ENCODE measurements at regions not wholly inside any gene's neighbourhood (a gene's known extent, or its start where the extent isn't known, plus 50 kb on each side); places are given as distances from the start of the nearest gene placed in this dataset.

GRCh38 chr16:51430716-51431369 is 279.8 kb upstream of the SALL1 start:
- H3K9me3 ChIP-seq, result no peaks in the 10 kb centered on the region
- H3K27ac ChIP-seq, result no peak overlapping the region
- H3K4me3 ChIP-seq, result no peak overlapping the region
- no peaks in the 10 kb centered on the region for H3K36me3 ChIP-seq
- no peaks in the 10 kb centered on the region for H3K27me3 ChIP-seq
- DNase-seq, result no peak
- intact Hi-C loops (cut with DNase I), result no loop called here
- H3K4me1 ChIP-seq, result no peaks in the 10 kb centered on the region
- no peak for ATAC-seq
- TF ChIP-seq CTCF (IDR thresholded peaks at IDR 0.05), result no peak

DNA sequence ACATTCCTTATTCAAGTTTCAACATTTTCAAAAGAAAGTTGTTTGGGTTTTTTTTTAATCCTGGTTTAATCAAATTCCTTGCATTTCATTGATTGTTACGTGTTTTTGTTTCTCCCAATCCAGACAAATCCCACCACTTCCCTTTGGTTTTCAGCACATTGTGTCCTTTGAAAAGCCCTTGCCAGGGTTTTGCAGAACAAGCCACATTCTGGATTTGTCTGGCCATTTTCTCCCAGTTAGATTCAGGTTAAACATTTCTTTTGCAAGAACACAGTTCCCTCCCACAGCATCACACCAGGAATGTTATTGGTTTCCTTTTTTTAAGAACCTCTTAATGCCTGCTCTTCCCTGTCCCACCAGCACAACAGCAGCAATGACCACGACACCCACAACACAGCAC is 278.0 kb upstream of the SALL1 start:
- no peak for DNase-seq
- no peaks in the 10 kb centered on the region for H3K36me3 ChIP-seq
- H3K4me1 ChIP-seq, result no peaks in the 10 kb centered on the region
- H3K4me3 ChIP-seq, result no peak overlapping the region
- H3K27me3 ChIP-seq, result no peaks in the 10 kb centered on the region
- H3K27ac ChIP-seq, result no peak overlapping the region
- no peaks in the 10 kb centered on the region for H3K9me3 ChIP-seq
- no peak for ATAC-seq
- intact Hi-C loops (cut with DNase I), result no loop called here
- TF ChIP-seq CTCF (IDR thresholded peaks at IDR 0.05), result no peak

DNA sequence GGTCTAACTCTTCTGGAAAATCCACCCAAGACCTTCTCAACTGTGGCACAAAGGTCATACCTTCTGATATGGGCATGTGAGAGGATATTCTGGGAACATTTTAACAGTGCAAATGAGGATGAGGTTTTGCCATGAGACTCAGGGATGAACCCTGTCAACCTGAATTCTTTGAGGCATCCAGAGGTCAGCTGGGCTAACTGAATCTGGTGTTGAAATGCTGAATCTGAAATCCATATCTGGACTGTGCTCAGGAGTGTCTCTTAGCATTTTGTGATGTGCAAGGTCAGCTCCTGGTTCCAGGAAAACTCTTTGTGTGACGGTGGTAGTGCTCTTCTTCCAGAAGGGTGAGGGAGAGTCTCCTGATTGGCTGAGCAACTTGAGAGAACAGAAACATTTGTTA is 276.0 kb upstream of the SALL1 start:
- no peak overlapping the region for H3K27ac ChIP-seq
- ATAC-seq (no peak), DNase-seq (no peak)
- no peaks in the 10 kb centered on the region for H3K9me3 ChIP-seq
- intact Hi-C loops (cut with DNase I), result no loop called here
- H3K4me3 ChIP-seq, result no peak overlapping the region
- no peaks in the 10 kb centered on the region for H3K27me3 ChIP-seq
- no peaks in the 10 kb centered on the region for H3K4me1 ChIP-seq
- no peaks in the 10 kb centered on the region for H3K36me3 ChIP-seq
- TF ChIP-seq CTCF (IDR thresholded peaks at IDR 0.05), result no peak

- ATAC-seq, result no peak
- intact Hi-C loops (cut with DNase I), result no loop called here
- Histone ChIP-seq H3K27ac (no peak overlapping the region), H3K4me1 (no peaks in the 10 kb centered on the region), H3K27me3 (no peaks in the 10 kb centered on the region), H3K36me3 (no peaks in the 10 kb centered on the region), H3K9me3 (no peaks in the 10 kb centered on the region), H3K4me3 (no peak overlapping the region)
- DNase-seq, result no peak
- TF ChIP-seq CTCF (IDR thresholded peaks at IDR 0.05), result no peak
Observed at GRCh38 chr16:51426276-51426675, 275.2 kb upstream of the SALL1 start.

DNA sequence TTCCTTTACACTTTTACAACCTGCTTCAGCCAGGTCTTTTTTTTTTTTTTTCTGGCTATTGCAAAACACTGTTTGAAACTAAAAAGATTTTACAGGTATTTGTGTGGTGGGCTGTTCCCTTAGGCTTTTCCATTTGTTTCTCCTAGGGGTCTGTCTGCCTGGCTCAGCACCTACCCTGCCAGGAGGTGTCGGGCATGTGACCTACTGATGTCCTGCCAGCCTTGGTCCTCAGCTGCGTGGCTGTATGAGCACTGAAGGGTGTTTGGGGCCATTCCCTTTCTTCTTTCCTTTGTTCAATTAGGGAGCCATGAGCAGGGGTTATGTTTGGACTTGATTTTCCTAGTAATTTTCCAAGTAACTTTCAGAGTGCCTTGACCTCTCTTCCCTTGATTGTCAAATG is 269.2 kb upstream of the SALL1 start:
- ATAC-seq (no peak), DNase-seq (no peak)
- TF ChIP-seq CTCF (IDR thresholded peaks at IDR 0.05), result no peak
- no peaks in the 10 kb centered on the region for H3K36me3 ChIP-seq
- no peak overlapping the region for H3K4me3 ChIP-seq
- no peaks in the 10 kb centered on the region for H3K4me1 ChIP-seq
- no peak overlapping the region for H3K27ac ChIP-seq
- intact Hi-C loops (cut with DNase I), result no loop called here
- no peaks in the 10 kb centered on the region for H3K9me3 ChIP-seq
- no peaks in the 10 kb centered on the region for H3K27me3 ChIP-seq
